Fibroblast of lung (primary cell): ENCODE measurements at regions not wholly inside any gene's neighbourhood (a gene's known extent, or its start where the extent isn't known, plus 50 kb on each side); places are given as distances from the start of the nearest gene placed in this dataset.

Experiments used
- DNase-seq, 2 donors: peaks; one replicate each; pipeline versions ENCODE4 v3.0.0 to v3.0.0-alpha.2; 2010; ENCODE audit warnings: low read depth in 2 of 2
- H2AFZ ChIP-seq: 2 replicates; pipeline ENCODE4 v1.5.1; 2012; ENCODE audit warnings: low read length, control low read depth, inconsistent platforms
- H3K27ac ChIP-seq: 2 replicates; pipeline ENCODE4 v1.5.1; 2011; ENCODE audit warnings: low read length, control low read depth; ENCODE audit not compliant: insufficient read depth
- H3K27me3 ChIP-seq: 2 replicates; pipeline ENCODE4 v1.5.1; 2011; ENCODE audit warnings: mild to moderate bottlenecking, low read length; ENCODE audit not compliant: control insufficient read depth, insufficient read depth
- H3K36me3 ChIP-seq: 2 replicates; pipeline ENCODE4 v1.5.1; 2011; ENCODE audit warnings: low read length; ENCODE audit not compliant: control insufficient read depth, insufficient read depth
- H3K4me1 ChIP-seq: 2 replicates; pipeline ENCODE4 v1.5.1; 2011; ENCODE audit warnings: low read length; ENCODE audit not compliant: control insufficient read depth, insufficient read depth; ENCODE audit errors: extremely low read depth
- H3K4me2 ChIP-seq: 2 replicates; pipeline ENCODE4 v1.5.1; 2011; ENCODE audit warnings: low read length, control low read depth; ENCODE audit not compliant: insufficient read depth; ENCODE audit errors: extremely low read depth
- H3K4me3 ChIP-seq, 4 experiments: fragments of 200-600 bp in 1 of 4; sonication (generic) in 1 of 4; replicated peaks in 1 of 4; 2 replicates each; pipeline ENCODE4 v1.5.1; 2011 to 2016; ENCODE audit warnings: low read length in 4 of 4, low read depth in 3 of 4, mild to moderate bottlenecking in 3 of 4, control low read depth in 2 of 4, inconsistent platforms in 1 of 4, mixed read lengths in 1 of 4; ENCODE audit not compliant: insufficient read depth in 1 of 4; ENCODE audit errors: control extremely low read depth in 1 of 4
- H3K79me2 ChIP-seq: 2 replicates; pipeline ENCODE4 v1.5.1; 2012; ENCODE audit warnings: mild to moderate bottlenecking, low read length, inconsistent platforms; ENCODE audit not compliant: control insufficient read depth, insufficient read depth
- H3K9ac ChIP-seq: 2 replicates; pipeline ENCODE4 v1.5.1; 2011; ENCODE audit warnings: mild to moderate bottlenecking, low read length, control low read depth; ENCODE audit not compliant: insufficient read depth
- H3K9me3 ChIP-seq: 2 replicates; pipeline ENCODE4 v1.5.1; 2012; ENCODE audit warnings: low read depth, low read length; ENCODE audit not compliant: control insufficient read depth, insufficient read depth
- H4K20me1 ChIP-seq: 2 replicates; pipeline ENCODE4 v1.5.1; 2011; ENCODE audit warnings: low read length; ENCODE audit not compliant: control insufficient read depth, insufficient read depth; ENCODE audit errors: extremely low read depth
- CTCF ChIP-seq, 2 donors: IDR thresholded peaks in 1 of 2; conservative IDR thresholded peaks in 1 of 2; 1 replicate in 1 of 2; 2 replicates in 1 of 2; pipeline ENCODE4 v1.5.1; 2011 to 2012; ENCODE audit warnings: low read length in 2 of 2, control low read depth in 1 of 2, inconsistent platforms in 1 of 2, low read depth in 1 of 2, mild to moderate bottlenecking in 1 of 2
- EZH2 ChIP-seq: IDR thresholded peaks from 2 replicates; pipeline ENCODE4 v1.5.1; 2012; ENCODE audit warnings: low read length, control low read depth, mild to moderate bottlenecking; ENCODE audit errors: missing control alignments

DNA sequence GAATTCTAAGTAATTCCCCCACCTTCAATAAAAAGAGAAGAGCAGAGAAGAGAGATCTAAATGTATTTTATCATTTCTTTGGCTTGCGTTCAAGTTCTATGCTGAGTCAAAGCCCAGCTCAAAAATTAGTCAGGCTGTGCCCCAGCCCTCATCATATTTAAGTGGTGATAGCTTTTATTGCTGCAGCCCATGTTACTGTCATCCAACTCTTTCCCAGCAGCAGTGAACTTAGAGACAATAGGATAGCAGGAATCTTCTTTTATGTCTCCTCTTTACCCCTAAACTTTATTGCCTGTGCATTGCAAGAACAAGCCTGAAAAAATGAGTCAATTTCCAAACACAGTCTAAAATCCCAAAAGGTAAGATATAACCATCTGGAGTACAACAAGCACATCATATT is 1599.3 kb upstream of the PIK3C3 start:
- no peak overlapping the region for H3K9ac ChIP-seq
- no peaks in the 10 kb centered on the region for H3K4me1 ChIP-seq
- H3K27ac ChIP-seq, result no peak overlapping the region
- no peak overlapping the region for H2AFZ ChIP-seq
- H3K4me3 ChIP-seq, result no peak overlapping the region
- H3K9me3 ChIP-seq, result no peaks in the 10 kb centered on the region
- DNase-seq, result peak; percentile 48 to 50
- no peaks in the 10 kb centered on the region for H3K36me3 ChIP-seq
- no peaks in the 10 kb centered on the region for H4K20me1 ChIP-seq
- no peak for TF ChIP-seq CTCF (conservative IDR thresholded peaks at IDR 0.05 in 1 of 2, IDR thresholded peaks at IDR 0.05 in 1 of 2; ENCODE audit: low read depth in 1 of 2, low read length in 2 of 2)
- TF ChIP-seq EZH2, result no peak
- H3K79me2 ChIP-seq, result no peaks in the 10 kb centered on the region
- no peaks in the 10 kb centered on the region for H3K27me3 ChIP-seq
- H3K4me2 ChIP-seq, result no peak overlapping the region

DNA sequence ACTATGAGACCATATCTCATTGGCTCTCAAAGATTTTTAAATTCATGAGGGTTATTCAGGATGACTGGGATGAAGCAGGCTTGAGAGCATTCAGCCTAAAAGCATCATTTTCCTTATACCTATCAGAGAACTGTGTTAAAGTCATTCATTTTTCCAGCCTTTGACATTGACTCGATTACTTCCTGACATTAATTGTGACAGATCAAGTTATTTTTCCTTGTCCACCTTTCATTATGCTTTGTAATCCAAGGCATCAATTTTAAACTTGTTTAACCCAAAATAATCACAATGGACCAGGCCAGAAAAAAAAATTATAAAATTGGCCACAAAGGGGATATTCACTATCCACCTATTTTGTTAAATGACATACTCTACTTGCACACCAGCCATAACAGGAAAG is 1606.8 kb upstream of the PIK3C3 start:
- no peak overlapping the region for H3K4me2 ChIP-seq
- no peaks in the 10 kb centered on the region for H3K27me3 ChIP-seq
- no peak overlapping the region for H3K27ac ChIP-seq
- no peak overlapping the region for H3K4me3 ChIP-seq
- no peak for DNase-seq
- TF ChIP-seq EZH2 (no peak), CTCF (conservative IDR thresholded peaks at IDR 0.05 in 1 of 2, IDR thresholded peaks at IDR 0.05 in 1 of 2; ENCODE audit: low read depth in 1 of 2, low read length in 2 of 2) (no peak)
- no peak overlapping the region for H2AFZ ChIP-seq
- no peaks in the 10 kb centered on the region for H3K36me3 ChIP-seq
- H3K4me1 ChIP-seq, result no peaks in the 10 kb centered on the region
- H3K9me3 ChIP-seq, result no peaks in the 10 kb centered on the region
- no peaks in the 10 kb centered on the region for H4K20me1 ChIP-seq
- no peaks in the 10 kb centered on the region for H3K79me2 ChIP-seq
- no peak overlapping the region for H3K9ac ChIP-seq

DNA sequence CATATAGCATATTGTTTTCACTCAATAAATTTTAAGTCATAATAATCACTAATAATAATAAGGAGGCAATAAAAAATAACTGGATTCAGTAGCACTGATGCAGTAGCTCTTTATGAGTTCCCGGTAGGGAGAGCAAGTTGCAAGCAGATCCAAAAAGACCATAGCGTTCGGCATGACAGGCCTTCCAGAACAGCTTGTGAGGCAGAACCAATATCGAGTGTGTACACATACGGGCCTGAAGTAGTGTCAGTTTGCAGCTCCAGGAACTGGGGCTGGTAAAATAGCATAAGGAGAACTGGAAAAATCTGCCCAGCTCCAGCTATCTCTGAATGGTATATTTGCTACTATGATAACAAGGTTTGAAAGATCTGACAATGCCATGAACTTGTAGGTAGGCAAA is 1607.8 kb upstream of the PIK3C3 start:
- Histone ChIP-seq H2AFZ (no peak overlapping the region), H3K27me3 (no peaks in the 10 kb centered on the region), H3K9ac (no peak overlapping the region), H3K4me1 (no peaks in the 10 kb centered on the region), H3K4me3 (no peak overlapping the region), H3K27ac (no peak overlapping the region), H3K4me2 (no peak overlapping the region), H4K20me1 (no peaks in the 10 kb centered on the region), H3K36me3 (no peaks in the 10 kb centered on the region), H3K9me3 (no peaks in the 10 kb centered on the region), H3K79me2 (no peaks in the 10 kb centered on the region)
- no peak for DNase-seq
- TF ChIP-seq EZH2 (no peak), CTCF (conservative IDR thresholded peaks at IDR 0.05 in 1 of 2, IDR thresholded peaks at IDR 0.05 in 1 of 2; ENCODE audit: low read depth in 1 of 2, low read length in 2 of 2) (no peak)
